GM23248 (cell line): ENCODE measurements at regions not wholly inside any gene's neighbourhood (a gene's known extent, or its start where the extent isn't known, plus 50 kb on each side); places are given as distances from the start of the nearest gene placed in this dataset.

Experiments
- EZH2 ChIP-seq: fragments of 200-600 bp; sonication (generic); IDR thresholded peaks from 2 replicates; pipeline ENCODE4 v1.6.1; 2018; ENCODE audit warnings: antibody characterized with exemption, mild to moderate bottlenecking; ENCODE audit not compliant: insufficient read depth, poor library complexity, severe bottlenecking
- EZH2phosphoT487 ChIP-seq: fragments of 200-600 bp; sonication (generic); IDR thresholded peaks from 2 replicates; pipeline ENCODE4 v1.6.1; 2018; ENCODE audit warnings: antibody characterized with exemption, moderate library complexity, mild to moderate bottlenecking, low read depth; ENCODE audit not compliant: insufficient read depth

DNA sequence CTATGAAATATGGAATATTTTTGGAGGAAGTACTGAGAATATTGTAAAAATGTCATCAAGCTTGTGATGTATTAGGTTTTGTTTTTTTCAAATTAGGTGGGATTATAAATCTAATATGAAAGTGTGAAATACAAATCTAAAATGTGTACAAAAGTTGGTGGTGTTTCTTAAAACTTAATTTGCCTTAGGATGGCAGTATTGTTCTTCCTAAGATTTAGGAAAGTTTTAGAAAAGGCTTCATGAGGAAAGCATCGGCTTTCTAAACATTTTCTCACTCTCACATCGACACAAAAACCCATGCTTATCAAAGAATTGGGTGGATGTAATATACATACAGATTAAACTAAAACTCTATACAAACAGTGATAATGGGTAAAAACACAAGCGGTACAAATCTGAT is 972.0 kb upstream of the PCDH20 start:
- no peak for TF ChIP-seq EZH2
- TF ChIP-seq EZH2phosphoT487, result no peak
